ENCODE measurements at regions not wholly inside any gene's neighbourhood (a gene's known extent, or its start where the extent isn't known, plus 50 kb on each side); places are given as distances from the start of the nearest gene placed in this dataset.

- ATAC-seq, result peak; percentile 72 to 85 (median 84)
- intact Hi-C loops (cut with DNase I), result loop anchor here in 1 of 10 donors (10.0 kb wide), 1 partner anchor 73 kb away; the partner anchor contains the start of gene ARL15
Observed at GRCh38 chr5:54387659-54388232, 67.8 kb upstream of the HSPB3 start.

GRCh38 chr5:54387031-54387430 is 68.5 kb upstream of the HSPB3 start:
- no peak for TF ChIP-seq CTCF (IDR thresholded peaks at IDR 0.05)
- no peak for TF ChIP-seq POLR2A (IDR thresholded peaks at IDR 0.05)
- 59 to 74% (median 67%) methylated on average over 4 of the region's 4 CpGs for WGBS, 4 donors
- ATAC-seq (peak in 3 of 4 donors; percentile 15 to 31 (median 19)), DNase-seq (no peak)
- peak overlapping the region in 10 of 12 donors; percentile 11 to 84 (median 40) for H3K27ac ChIP-seq
- H3K36me3 ChIP-seq, result no peaks in the 10 kb centered on the region
- intact Hi-C loops (cut with DNase I), result loop anchor here in 1 of 10 donors (10.0 kb wide), 1 partner anchor 72 kb away; the partner anchor contains the start of gene ARL15
- no peak overlapping the region for H3K4me3 ChIP-seq
- H3K4me1 ChIP-seq, result peaks cover 0 to 67% (median 14%) of the 10 kb centered on the region in 12 donors
- H3K27me3 ChIP-seq, result no peaks in the 10 kb centered on the region
- H3K9me3 ChIP-seq, result no peaks in the 10 kb centered on the region

More at GRCh38 chr5:54387659-54388232, 67.8 kb upstream of the HSPB3 start:
- Histone ChIP-seq H3K9me3 (no peaks in the 10 kb centered on the region), H3K27me3 (no peaks in the 10 kb centered on the region), H3K4me1 (peaks cover 0 to 66% (median 14%) of the 10 kb centered on the region in 12 donors), H3K27ac (peak overlapping the region in 11 of 12 donors; percentile 11 to 84 (median 39)), H3K36me3 (no peaks in the 10 kb centered on the region), H3K4me3 (no peak overlapping the region)
- WGBS, 4 donors, result 47 to 77% (median 75%) methylated on average over 3 of the region's 3 CpGs
- TF ChIP-seq POLR2A (IDR thresholded peaks at IDR 0.05) (no peak), CTCF (IDR thresholded peaks at IDR 0.05) (no peak)
- no peak for DNase-seq

GRCh38 chr5:54385994-54386393 is 69.5 kb upstream of the HSPB3 start:
- no peaks in the 10 kb centered on the region for H3K9me3 ChIP-seq
- ATAC-seq, result no peak
- no peak overlapping the region for H3K4me3 ChIP-seq
- DNase-seq, result no peak
- no peaks in the 10 kb centered on the region for H3K36me3 ChIP-seq
- peak overlapping the region in 6 of 12 donors; percentile 9 to 84 (median 29) for H3K27ac ChIP-seq
- H3K4me1 ChIP-seq, result peaks cover 0 to 67% (median 14%) of the 10 kb centered on the region in 12 donors
- no peaks in the 10 kb centered on the region for H3K27me3 ChIP-seq
- TF ChIP-seq CTCF (IDR thresholded peaks at IDR 0.05), result no peak
- no peak for TF ChIP-seq POLR2A (IDR thresholded peaks at IDR 0.05)
- 51 to 67% (median 62%) methylated on average over 2 of the region's 2 CpGs for WGBS, 4 donors
- intact Hi-C loops (cut with DNase I), result loop anchor here in 1 of 10 donors (10.0 kb wide), 1 partner anchor 71 kb away; the partner anchor contains the start of gene ARL15

- 91 to 95% (median 93%) methylated on average over 8 of the region's 8 CpGs for WGBS, 4 donors
- Histone ChIP-seq H3K4me3 (no peak overlapping the region), H3K27ac (peak overlapping the region in 3 of 12 donors; percentile 5 to 46 (median 6)), H3K4me1 (peaks cover 0 to 58% (median 12%) of the 10 kb centered on the region in 12 donors), H3K9me3 (no peaks in the 10 kb centered on the region), H3K27me3 (no peaks in the 10 kb centered on the region), H3K36me3 (no peaks in the 10 kb centered on the region)
- no peak for TF ChIP-seq CTCF (IDR thresholded peaks at IDR 0.05)
- no peak for TF ChIP-seq POLR2A (IDR thresholded peaks at IDR 0.05)
- intact Hi-C loops (cut with DNase I), result loop anchor here in 1 of 10 donors (10.0 kb wide), 1 partner anchor 70 kb away; the partner anchor contains the start of gene ARL15
- ATAC-seq (no peak), DNase-seq (no peak)
Observed at GRCh38 chr5:54384356-54384933, 71.1 kb upstream of the HSPB3 start.

All from heart left ventricle (tissue), 16 donors.